ENCODE measurements at regions not wholly inside any gene's neighbourhood (a gene's known extent, or its start where the extent isn't known, plus 50 kb on each side); places are given as distances from the start of the nearest gene placed in this dataset.

- no peak for FAIRE-seq
- intact Hi-C loops (cut with micrococcal nuclease) (no loop called here), in situ Hi-C loops (cut with MboI) (no loop called here)
- Histone ChIP-seq H3K9me3 (replicated peaks; ENCODE audit: control insufficient read depth, insufficient read depth, low read depth, low read length) (no peaks in the 10 kb centered on the region; the same call in 1 of the 2 replicates), H3K4me3 (no peak overlapping the region), H3K9ac (ENCODE audit: insufficient read depth in 1 of 2, low read depth in 2 of 2, low read length in 2 of 2) (no peak overlapping the region), H3K79me2 (ENCODE audit: control insufficient read depth, insufficient read depth, low read length) (no peaks in the 10 kb centered on the region), H3K27me3 (ENCODE audit: control insufficient read depth in 2 of 2, insufficient read depth in 2 of 2, low read length in 2 of 2) (no peaks in the 10 kb centered on the region), H3K4me1 (replicated peaks in 1 of 2; ENCODE audit: control insufficient read depth in 2 of 2, insufficient read depth in 2 of 2, low read length in 2 of 2) (peaks cover 0 to 3% of the 10 kb centered on the region in 2 experiments; a peak in 1 of 5 replicates), H3K27ac (ENCODE audit: extremely low read depth, low read depth, low read length) (no peak overlapping the region), H2AFZ (ENCODE audit: low read depth, low read length) (no peak overlapping the region), H3K4me2 (ENCODE audit: insufficient read depth, low read length) (no peak overlapping the region), H3K9me1 (ENCODE audit: control insufficient read depth, insufficient read depth, low read length) (no peaks in the 10 kb centered on the region), H4K20me1 (replicated peaks; ENCODE audit: control insufficient read depth, insufficient read depth, low read length) (no peaks in the 10 kb centered on the region), H3K36me3 (ENCODE audit: control insufficient read depth, insufficient read depth, low read length) (no peaks in the 10 kb centered on the region)
- no peak for ATAC-seq
- no peak for DNase-seq (ENCODE audit: extremely low read depth in 1 of 4, low spot score in 3 of 4)
- ChIA-PET CTCF (ENCODE audit: low intra/inter-chr PET ratio) (no interaction called here), POLR2A (interaction anchor here (0.6 to 1.3 kb wide), 2 partner anchors 9 to 10 kb away, joined by 3 read pairs; no protein-coding TSS in a partner anchor)
- 3% methylated on average over 5 of the region's 5 CpGs for WGBS (ENCODE audit: insufficient coverage, low coverage, missing lambda C conversion rate)
- TF ChIP-seq RNF2 (IDR thresholded peaks at IDR 0.05) = no peak
- TF ChIP-seq HNRNPL (IDR thresholded peaks at IDR 0.05; ENCODE audit: low read depth, low read length) = no peak
- no peak for TF ChIP-seq BRCA1 (IDR thresholded peaks at IDR 0.05)
- TF ChIP-seq BRCA1 (CRISPR knock-in tag; IDR thresholded peaks at IDR 0.05) = no peak
- TF ChIP-seq ZBTB8A (IDR thresholded peaks at IDR 0.05; ENCODE audit: partially characterized antibody) = no peak
- no peak for TF ChIP-seq ELF1 (tag; IDR thresholded peaks at IDR 0.05)
- TF ChIP-seq NFYB (IDR thresholded peaks at IDR 0.05; ENCODE audit: extremely low read depth, insufficient read length) = no peak
- no peak for TF ChIP-seq GATAD2B (IDR thresholded peaks at IDR 0.05; ENCODE audit: borderline replicate concordance)
- TF ChIP-seq ETS2 (tag; IDR thresholded peaks at IDR 0.05; ENCODE audit: borderline replicate concordance, poor library complexity, severe bottlenecking) = no peak
- no TSS peak for BruUV-seq (replicated peaks)
These were observed 116.9 kb upstream of the SCN7A start for GRCh38 chr2:166610913-166611305.

Data from K562 (cell line).